Activated CD8-positive, alpha-beta T cell treated with anti-CD3 and anti-CD28 coated beads, Interleukin-2, amount 10 ng/mL, durations not matched to agents 7 days and 5 days (primary cell): ENCODE measurements at regions not wholly inside any gene's neighbourhood (a gene's known extent, or its start where the extent isn't known, plus 50 kb on each side); places are given as distances from the start of the nearest gene placed in this dataset.

Source experiments
- ATAC-seq: fragments of 150-1000 bp; cut with Tn5 transposase; one replicate; pipeline ENCODE4 v1.10.0; 2021; ENCODE audit warnings: moderate library complexity
- CTCF ChIA-PET: fragments of 350-600 bp; sonication (Branson Sonifier 250); formaldehyde crosslinking; loops from one replicate; lab custom pipeline; 2021; ENCODE audit warnings: antibody characterized with exemption; lab: Charles Lee
- POLR2A ChIA-PET: fragments of 350-600 bp; sonication (Branson Sonifier 250); formaldehyde crosslinking; loops from one replicate; lab custom pipeline; 2021; ENCODE audit warnings: antibody characterized with exemption; lab: Charles Lee
- DNase-seq: peaks from one replicate; pipeline ENCODE4 v3.0.0-alpha.2; 2020
- H3K27ac Mint-ChIP-seq: one replicate; pipeline ENCODE4 v1.8.0; 2021; ENCODE audit warnings: mild to moderate bottlenecking, mixed read lengths
- H3K27me3 Mint-ChIP-seq: one replicate; pipeline ENCODE4 v1.8.0; 2021; ENCODE audit warnings: low read depth, mixed read lengths
- H3K36me3 Mint-ChIP-seq: one replicate; pipeline ENCODE4 v1.8.0; 2021; ENCODE audit warnings: low read depth, mixed read lengths
- H3K4me1 Mint-ChIP-seq: one replicate; pipeline ENCODE4 v1.8.0; 2021; ENCODE audit warnings: low read depth, mixed read lengths
- H3K4me3 Mint-ChIP-seq: one replicate; pipeline ENCODE4 v1.8.0; 2021; ENCODE audit warnings: mild to moderate bottlenecking, mixed read lengths
- H3K9me3 Mint-ChIP-seq: one replicate; pipeline ENCODE4 v1.8.0; 2022; ENCODE audit warnings: mixed read lengths; ENCODE audit not compliant: insufficient read depth

DNA sequence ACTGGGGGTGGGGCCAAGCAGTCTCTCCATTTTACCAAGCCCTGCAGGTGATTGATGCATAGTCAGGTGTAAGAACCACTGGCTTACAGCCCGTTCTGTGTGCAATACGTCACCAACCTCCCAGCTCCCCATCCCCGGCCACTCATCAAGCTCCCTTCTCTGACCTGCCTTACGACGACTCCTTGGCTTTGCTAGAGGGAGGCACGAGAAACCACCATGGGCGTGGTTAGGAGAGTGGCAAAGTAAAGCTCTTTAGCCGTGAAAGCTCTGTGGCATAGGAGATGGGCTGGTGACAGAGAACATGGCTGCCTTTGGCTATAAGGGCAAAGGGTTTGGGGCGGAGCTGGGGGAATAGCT, 109.1 kb downstream of the BDH1 start:
- Mint-ChIP-seq H3K4me1 (peaks cover 21% of the 10 kb centered on the region), H3K4me3 (no peak overlapping the region)
- POLR2A ChIA-PET = no interaction called here

DNA sequence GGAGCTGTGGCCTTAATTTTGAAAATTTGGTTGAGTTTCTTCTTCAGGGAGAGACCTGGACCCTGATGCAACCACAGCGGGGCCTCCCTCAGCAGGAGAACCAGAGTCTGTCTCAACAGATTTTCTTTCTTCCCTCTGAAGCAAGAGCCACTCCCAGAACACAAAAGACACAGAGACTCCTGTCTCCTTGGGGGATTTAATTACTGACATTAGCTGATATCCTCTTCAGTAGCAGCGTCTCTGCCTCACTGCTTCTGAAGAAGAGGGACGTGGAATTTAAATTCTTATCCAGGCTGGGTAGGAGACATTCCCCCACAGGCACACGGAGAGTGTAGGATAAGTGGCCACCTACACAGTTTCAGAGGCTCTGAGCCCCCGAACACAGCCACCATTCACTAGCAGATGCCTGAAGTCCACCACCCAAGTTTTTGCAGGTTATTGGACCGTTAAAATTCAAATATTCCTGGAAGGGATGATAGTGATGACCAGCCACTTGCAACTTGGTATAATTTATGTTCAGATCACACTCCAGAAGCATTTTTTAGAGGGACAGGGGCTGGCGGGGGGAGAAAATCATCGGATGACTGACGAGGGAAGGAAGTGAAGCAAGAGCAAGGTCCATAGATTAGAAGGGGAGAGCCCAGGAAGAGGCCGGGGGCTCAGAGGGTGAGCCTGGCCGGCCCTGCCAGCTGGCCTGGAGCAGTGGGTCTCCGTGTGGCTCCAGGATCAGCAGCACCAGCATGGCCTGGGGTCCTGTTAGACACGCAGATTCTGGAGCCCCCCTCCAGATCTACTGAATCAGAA, 109.7 kb downstream of the BDH1 start:
- Mint-ChIP-seq H3K4me3 (no peak overlapping the region), H3K27me3 (peaks cover 3% of the 10 kb centered on the region), H3K4me1 (peaks cover 21% of the 10 kb centered on the region), H3K36me3 (no peaks in the 10 kb centered on the region), H3K27ac (no peak overlapping the region), H3K9me3 (no peaks in the 10 kb centered on the region)
- ChIA-PET POLR2A (no interaction called here), CTCF (interaction anchor here (1.0 to 1.9 kb wide), 3 partner anchors 15 to 221 kb away, joined by 3 to 5 read pairs (median 4); no protein-coding TSS in a partner anchor)
- ATAC-seq (no peak), DNase-seq (no peak)

More for the DNA sequence above, 109.1 kb downstream of the BDH1 start:
- DNase-seq (no peak), ATAC-seq (no peak)
- no peaks in the 10 kb centered on the region for H3K9me3 Mint-ChIP-seq
- H3K36me3 Mint-ChIP-seq = no peaks in the 10 kb centered on the region
- H3K27me3 Mint-ChIP-seq = peaks cover 3% of the 10 kb centered on the region
- CTCF ChIA-PET = interaction anchor here (0.8 to 1.9 kb wide), 3 partner anchors 12 to 222 kb away, joined by 3 to 5 read pairs (median 4); no protein-coding TSS in a partner anchor
- H3K27ac Mint-ChIP-seq = no peak overlapping the region

DNA sequence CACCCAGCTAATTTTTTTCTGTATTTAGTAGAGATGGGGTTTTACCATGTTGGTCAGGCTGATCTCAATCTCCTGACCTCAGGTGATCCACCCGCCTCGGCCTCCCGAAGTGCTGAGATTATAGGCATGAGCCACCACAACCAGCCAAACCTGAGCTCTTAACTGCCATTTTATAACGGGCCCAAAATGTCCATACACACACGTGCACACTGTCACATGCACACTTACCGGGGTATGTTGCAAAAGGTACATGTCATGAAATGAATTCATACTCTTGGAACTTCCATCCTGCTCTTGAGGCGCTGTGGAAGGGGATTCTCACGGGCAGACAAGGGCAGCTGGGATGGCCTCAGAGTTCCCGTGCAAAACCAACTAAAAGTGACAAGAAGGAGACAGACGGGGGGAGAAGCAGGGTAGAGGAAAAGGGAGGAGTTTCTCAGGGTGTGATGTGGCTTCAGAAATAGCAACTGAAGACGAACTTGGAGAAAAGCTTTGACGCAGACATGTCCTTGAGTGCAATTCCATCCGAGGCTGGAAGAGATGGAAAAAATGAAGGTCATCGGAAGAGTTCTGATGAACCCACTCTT, 110.9 kb downstream of the BDH1 start:
- no peak overlapping the region for H3K27ac Mint-ChIP-seq
- no peaks in the 10 kb centered on the region for H3K36me3 Mint-ChIP-seq
- H3K4me1 Mint-ChIP-seq = peaks cover 21% of the 10 kb centered on the region
- H3K4me3 Mint-ChIP-seq = no peak overlapping the region
- DNase-seq (no peak), ATAC-seq (no peak)
- ChIA-PET POLR2A (no interaction called here), CTCF (interaction anchor here (1.0 to 2.1 kb wide), 2 partner anchors 9 to 14 kb away, joined by 3 to 7 read pairs; no protein-coding TSS in a partner anchor)
- H3K27me3 Mint-ChIP-seq = peaks cover 8% of the 10 kb centered on the region
- H3K9me3 Mint-ChIP-seq = no peaks in the 10 kb centered on the region

GRCh38 chr3:197443506-197443905, 112.3 kb downstream of the BDH1 start:
- DNase-seq (no peak), ATAC-seq (no peak)
- POLR2A ChIA-PET = no interaction called here
- H3K27me3 Mint-ChIP-seq = peaks cover 7% of the 10 kb centered on the region
- CTCF ChIA-PET = interaction anchor here (2.1 kb wide), 1 partner anchor 10 kb away, joined by 7 read pairs; no protein-coding TSS in a partner anchor
- no peak overlapping the region for H3K27ac Mint-ChIP-seq
- no peak overlapping the region for H3K4me3 Mint-ChIP-seq
- no peaks in the 10 kb centered on the region for H3K9me3 Mint-ChIP-seq
- no peaks in the 10 kb centered on the region for H3K36me3 Mint-ChIP-seq
- peaks cover 21% of the 10 kb centered on the region for H3K4me1 Mint-ChIP-seq

DNA sequence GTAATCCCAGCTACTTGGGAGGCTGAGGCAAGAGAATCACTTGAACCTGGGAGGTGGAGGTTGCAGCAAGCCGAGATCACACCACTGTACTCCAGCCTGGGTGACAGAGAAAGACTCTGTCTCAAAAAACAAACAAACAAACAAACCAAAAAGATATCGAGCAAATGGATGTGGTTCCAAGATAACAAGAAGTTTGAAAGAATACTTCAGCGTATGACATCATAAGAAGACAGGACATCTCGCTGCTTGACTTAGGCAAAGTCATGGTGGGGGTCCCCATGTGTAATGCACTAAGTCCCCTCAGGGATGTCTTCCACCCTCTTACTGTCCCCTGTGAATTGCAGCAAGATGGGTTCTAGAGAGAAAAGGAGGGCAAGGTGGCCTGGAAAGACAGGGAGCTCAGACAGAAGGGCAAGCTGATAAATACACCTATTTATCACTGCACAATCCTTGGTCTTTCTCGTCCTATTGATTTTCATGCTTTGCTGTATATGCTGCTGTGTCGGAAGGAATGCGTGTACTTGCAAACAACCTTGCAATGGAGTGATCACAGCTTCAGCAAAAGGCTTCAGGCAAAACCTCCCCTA, 115.0 kb downstream of the BDH1 start:
- H3K4me1 Mint-ChIP-seq = peaks cover 9% of the 10 kb centered on the region
- H3K4me3 Mint-ChIP-seq = no peak overlapping the region
- POLR2A ChIA-PET = no interaction called here
- no peak for DNase-seq
- CTCF ChIA-PET = no interaction called here
- peaks cover 7% of the 10 kb centered on the region for H3K27me3 Mint-ChIP-seq
- ATAC-seq = no peak
- H3K27ac Mint-ChIP-seq = no peak overlapping the region
- no peaks in the 10 kb centered on the region for H3K9me3 Mint-ChIP-seq
- no peaks in the 10 kb centered on the region for H3K36me3 Mint-ChIP-seq

DNA sequence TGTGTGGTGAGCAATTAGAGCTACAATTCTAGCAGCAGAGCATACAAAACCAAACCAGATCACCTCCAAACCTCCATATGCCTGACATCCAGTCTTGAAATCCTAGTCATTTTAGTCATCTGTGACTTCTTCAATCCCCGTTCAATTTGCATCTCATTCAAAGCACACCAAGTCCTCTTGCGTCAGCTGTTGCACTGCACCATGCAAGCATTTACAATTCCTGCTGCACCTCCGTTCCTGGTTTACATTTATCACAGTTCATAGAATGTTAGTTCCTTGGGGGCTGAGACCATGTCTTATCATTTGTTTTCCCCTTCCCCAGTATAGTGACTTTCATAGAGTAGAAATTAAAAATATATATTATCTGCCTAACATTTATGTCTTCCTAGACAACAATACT, 116.9 kb downstream of the BDH1 start:
- no peaks in the 10 kb centered on the region for H3K9me3 Mint-ChIP-seq
- ChIA-PET POLR2A (no interaction called here), CTCF (no interaction called here)
- ATAC-seq (no peak), DNase-seq (no peak)
- peaks cover 18% of the 10 kb centered on the region for H3K27me3 Mint-ChIP-seq
- no peak overlapping the region for H3K4me3 Mint-ChIP-seq
- H3K4me1 Mint-ChIP-seq = no peaks in the 10 kb centered on the region
- H3K36me3 Mint-ChIP-seq = no peaks in the 10 kb centered on the region
- H3K27ac Mint-ChIP-seq = no peak overlapping the region

DNA sequence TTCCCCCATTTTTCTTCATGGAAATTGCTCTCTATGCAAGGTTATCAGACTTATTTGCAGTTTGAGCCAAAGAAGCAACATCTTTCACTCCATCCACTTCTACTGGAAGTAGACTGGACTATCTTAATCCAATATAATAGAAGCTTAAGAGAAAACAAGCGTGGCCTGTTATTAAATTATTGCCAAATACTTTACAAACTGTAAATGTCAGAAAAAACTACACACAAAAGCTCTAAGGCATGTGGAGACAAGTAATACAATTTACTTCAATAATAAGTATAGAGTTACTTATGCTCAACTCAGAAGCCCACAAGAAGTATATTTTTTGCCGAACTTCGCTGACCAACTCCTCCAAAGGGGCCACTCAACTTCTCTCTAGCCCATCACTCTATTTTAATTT, 120.3 kb downstream of the BDH1 start:
- H3K36me3 Mint-ChIP-seq = no peaks in the 10 kb centered on the region
- peaks cover 6% of the 10 kb centered on the region for H3K4me1 Mint-ChIP-seq
- H3K9me3 Mint-ChIP-seq = no peaks in the 10 kb centered on the region
- peaks cover 34% of the 10 kb centered on the region for H3K27me3 Mint-ChIP-seq
- DNase-seq = no peak
- no peak for ATAC-seq
- no peak overlapping the region for H3K4me3 Mint-ChIP-seq
- ChIA-PET POLR2A (no interaction called here), CTCF (no interaction called here)
- H3K27ac Mint-ChIP-seq = no peak overlapping the region

GRCh38 chr3:197434830-197435229, 120.9 kb downstream of the BDH1 start:
- no peak overlapping the region for H3K4me3 Mint-ChIP-seq
- POLR2A ChIA-PET = no interaction called here
- no peak for ATAC-seq
- H3K4me1 Mint-ChIP-seq = peaks cover 8% of the 10 kb centered on the region
- H3K36me3 Mint-ChIP-seq = no peaks in the 10 kb centered on the region
- no peak for DNase-seq
- CTCF ChIA-PET = no interaction called here
- H3K27ac Mint-ChIP-seq = no peak overlapping the region
- H3K27me3 Mint-ChIP-seq = peaks cover 34% of the 10 kb centered on the region
- no peaks in the 10 kb centered on the region for H3K9me3 Mint-ChIP-seq

DNA sequence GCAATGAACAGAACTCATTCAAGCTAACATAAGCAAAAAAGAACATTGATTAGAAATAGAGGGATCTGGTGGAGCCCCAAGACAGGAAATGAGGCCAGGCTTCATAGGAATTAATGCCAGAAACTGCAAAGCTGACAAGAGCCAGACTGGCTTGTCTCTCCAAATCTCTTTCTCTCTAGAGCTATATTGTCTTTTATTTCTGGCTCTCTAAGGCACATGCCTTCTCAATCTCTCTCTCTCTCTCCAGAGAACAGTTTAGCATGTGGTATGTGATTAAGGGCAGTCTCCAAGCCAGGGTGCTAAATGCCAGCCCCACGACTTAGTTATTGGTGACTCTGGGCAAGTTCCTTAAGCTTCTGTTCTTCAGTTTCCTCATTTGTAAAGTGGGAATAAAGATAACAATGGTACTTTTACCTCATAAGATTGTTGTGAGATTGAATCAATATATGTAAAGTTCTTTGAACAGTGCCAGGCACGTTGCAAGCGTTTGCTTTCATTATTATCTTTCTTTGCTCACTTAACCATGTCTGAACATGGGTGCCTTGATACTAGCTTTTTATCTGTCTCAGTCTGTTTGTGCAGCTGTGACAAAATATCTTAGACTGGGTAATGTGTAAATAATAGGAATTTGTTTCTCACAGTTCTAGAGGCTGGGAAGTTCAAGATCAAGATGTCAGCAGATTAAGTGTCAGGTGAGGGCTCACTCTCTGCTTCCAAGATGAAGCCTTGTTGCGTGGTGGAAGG, 123.2 kb downstream of the BDH1 start:
- Mint-ChIP-seq H3K4me1 (peaks cover 31% of the 10 kb centered on the region), H3K9me3 (no peaks in the 10 kb centered on the region), H3K27ac (no peak overlapping the region), H3K27me3 (peaks cover 33% of the 10 kb centered on the region), H3K4me3 (no peak overlapping the region), H3K36me3 (no peaks in the 10 kb centered on the region)
- ChIA-PET POLR2A (interaction anchor here (1.4 kb wide), 1 partner anchor 30 kb away, joined by 3 read pairs; no protein-coding TSS in a partner anchor), CTCF (interaction anchor here (1.6 to 2.0 kb wide), 2 partner anchors 21 to 175 kb away, joined by 3 to 7 read pairs; no protein-coding TSS in a partner anchor)
- DNase-seq = no peak
- no peak for ATAC-seq

GRCh38 chr3:197431346-197431910, 124.3 kb downstream of the BDH1 start:
- Mint-ChIP-seq H3K4me1 (peaks cover 34% of the 10 kb centered on the region), H3K9me3 (no peaks in the 10 kb centered on the region), H3K4me3 (no peak overlapping the region), H3K27me3 (peaks cover 33% of the 10 kb centered on the region), H3K36me3 (no peaks in the 10 kb centered on the region), H3K27ac (no peak overlapping the region)
- POLR2A ChIA-PET = no interaction called here
- CTCF ChIA-PET = interaction anchor here (0.6 to 1.5 kb wide), 3 partner anchors 14 to 25 kb away, joined by 3 read pairs; no protein-coding TSS in a partner anchor
- no peak for DNase-seq
- no peak for ATAC-seq

DNA sequence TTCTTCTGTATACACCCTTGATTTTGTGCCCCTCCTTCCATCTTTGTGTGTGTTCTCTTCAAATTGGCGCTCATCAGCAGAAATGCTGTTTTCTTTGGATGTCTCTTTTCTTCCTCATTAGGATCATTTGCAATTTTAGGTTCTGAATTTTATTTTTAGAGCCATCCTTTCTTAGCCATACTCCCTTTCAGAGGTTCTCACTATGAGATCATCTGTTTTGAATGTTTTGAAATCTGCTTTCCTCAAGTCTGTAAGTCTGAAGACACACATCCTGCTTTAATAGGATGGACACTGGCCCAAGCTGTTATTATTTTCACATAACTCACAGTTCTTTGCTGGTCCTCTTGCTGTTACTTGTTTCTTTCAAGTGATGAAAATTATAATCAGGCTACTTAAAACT, 124.8 kb downstream of the BDH1 start:
- Mint-ChIP-seq H3K36me3 (no peaks in the 10 kb centered on the region), H3K9me3 (no peaks in the 10 kb centered on the region), H3K27me3 (peaks cover 33% of the 10 kb centered on the region), H3K4me3 (no peak overlapping the region), H3K4me1 (peaks cover 34% of the 10 kb centered on the region), H3K27ac (no peak overlapping the region)
- ChIA-PET POLR2A (no interaction called here), CTCF (interaction anchor here (0.6 to 1.5 kb wide), 3 partner anchors 15 to 26 kb away, joined by 3 read pairs; no protein-coding TSS in a partner anchor)
- ATAC-seq (no peak), DNase-seq (no peak)
